Prostate gland (tissue), 2 donors: ENCODE measurements at regions not wholly inside any gene's neighbourhood (a gene's known extent, or its start where the extent isn't known, plus 50 kb on each side); places are given as distances from the start of the nearest gene placed in this dataset.

Source experiments
- POLR2A ChIP-seq: fragments of 450-650 bp; IDR thresholded peaks from one replicate; pipeline ENCODE4 v1.6.1; 2016; ENCODE audit warnings: antibody characterized with exemption, mild to moderate bottlenecking
- POLR2AphosphoS5 ChIP-seq: sonication (generic); formaldehyde crosslinking; IDR thresholded peaks from one replicate; pipeline ENCODE4 v1.6.1; 2017; ENCODE audit warnings: antibody characterized with exemption
- TF ChIP-seq, protein P1 (sequence below), 4 experiments: fragments of 200-600 bp in 2 of 4; fragments of 450-650 bp in 2 of 4; sonication (generic) in 2 of 4; IDR thresholded peaks; 1 replicate in 3 of 4; 2 replicates in 1 of 4; pipeline ENCODE4 v1.5.1; 2016 to 2019; ENCODE audit warnings: antibody characterized with exemption in 4 of 4, mild to moderate bottlenecking in 2 of 4, moderate library complexity in 2 of 4

- TF ChIP-seq POLR2AphosphoS5 (no peak), POLR2A (no peak)
- TF ChIP-seq, protein P1, sequence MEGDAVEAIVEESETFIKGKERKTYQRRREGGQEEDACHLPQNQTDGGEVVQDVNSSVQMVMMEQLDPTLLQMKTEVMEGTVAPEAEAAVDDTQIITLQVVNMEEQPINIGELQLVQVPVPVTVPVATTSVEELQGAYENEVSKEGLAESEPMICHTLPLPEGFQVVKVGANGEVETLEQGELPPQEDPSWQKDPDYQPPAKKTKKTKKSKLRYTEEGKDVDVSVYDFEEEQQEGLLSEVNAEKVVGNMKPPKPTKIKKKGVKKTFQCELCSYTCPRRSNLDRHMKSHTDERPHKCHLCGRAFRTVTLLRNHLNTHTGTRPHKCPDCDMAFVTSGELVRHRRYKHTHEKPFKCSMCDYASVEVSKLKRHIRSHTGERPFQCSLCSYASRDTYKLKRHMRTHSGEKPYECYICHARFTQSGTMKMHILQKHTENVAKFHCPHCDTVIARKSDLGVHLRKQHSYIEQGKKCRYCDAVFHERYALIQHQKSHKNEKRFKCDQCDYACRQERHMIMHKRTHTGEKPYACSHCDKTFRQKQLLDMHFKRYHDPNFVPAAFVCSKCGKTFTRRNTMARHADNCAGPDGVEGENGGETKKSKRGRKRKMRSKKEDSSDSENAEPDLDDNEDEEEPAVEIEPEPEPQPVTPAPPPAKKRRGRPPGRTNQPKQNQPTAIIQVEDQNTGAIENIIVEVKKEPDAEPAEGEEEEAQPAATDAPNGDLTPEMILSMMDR (IDR thresholded peaks at IDR 0.05) = no peak
Measured at GRCh38 chr13:39100996-39101738, 62.9 kb downstream of the NHLRC3 start.
